ENCODE measurements at regions not wholly inside any gene's neighbourhood (a gene's known extent, or its start where the extent isn't known, plus 50 kb on each side); places are given as distances from the start of the nearest gene placed in this dataset.

DNA sequence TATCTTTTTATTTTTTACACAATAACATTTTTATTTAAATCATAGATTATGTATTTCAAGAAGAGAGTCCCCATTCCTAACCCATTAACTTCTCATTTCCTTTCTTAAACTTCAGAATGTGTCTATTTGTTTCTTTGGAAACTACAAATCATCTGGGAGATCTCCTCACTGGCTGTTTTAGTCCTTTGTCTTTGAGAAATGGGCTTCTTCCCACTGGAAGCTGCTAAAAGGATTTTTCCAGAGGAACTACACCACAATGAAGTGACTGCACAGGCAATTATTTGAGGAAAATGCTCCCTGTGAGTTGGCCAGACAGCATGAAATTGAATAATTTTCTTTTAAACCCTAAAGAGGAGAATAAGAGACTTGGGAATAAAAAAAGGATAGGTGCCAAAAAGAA is 119.1 kb downstream of the TENT5A start:
- TF ChIP-seq POLR2A (IDR thresholded peaks at IDR 0.05; ENCODE audit: low read depth, low read length) (no peak), SPI1 (IDR thresholded peaks at IDR 0.05; ENCODE audit: low read depth, low read length) (no peak), TAF1 (IDR thresholded peaks at IDR 0.05; ENCODE audit: low read depth, low read length) (no peak)

All from GM12891 (cell line).